Immature natural killer cell (primary cell): ENCODE measurements at regions not wholly inside any gene's neighbourhood (a gene's known extent, or its start where the extent isn't known, plus 50 kb on each side); places are given as distances from the start of the nearest gene placed in this dataset.
A peak's percentile ranks its signal among the peaks of the same experiment; 100 is the strongest.

Experiments used
- DNase-seq, 3 donors: peaks; one replicate each; pipeline ENCODE4 v3.0.0; 2022; ENCODE audit warnings: mixed read lengths in 1 of 3
- H3K27ac Mint-ChIP-seq, 6 donors: one replicate each; pipeline ENCODE4 v1.8.0; 2020; ENCODE audit warnings: mixed read lengths in 6 of 6, mild to moderate bottlenecking in 5 of 6, inconsistent platforms in 4 of 6, moderate library complexity in 3 of 6
- H3K27me3 Mint-ChIP-seq, 3 donors: one replicate each; pipeline ENCODE4 v1.8.0; 2020 to 2021; ENCODE audit warnings: low read depth in 3 of 3, mild to moderate bottlenecking in 3 of 3, mixed read lengths in 3 of 3, moderate library complexity in 3 of 3, inconsistent platforms in 1 of 3
- H3K36me3 Mint-ChIP-seq, 3 donors: one replicate each; pipeline ENCODE4 v1.8.0; 2020; ENCODE audit warnings: mixed read lengths in 3 of 3, inconsistent platforms in 2 of 3, mild to moderate bottlenecking in 2 of 3
- H3K4me1 Mint-ChIP-seq, 2 donors: one replicate each; pipeline ENCODE4 v1.8.0; 2020; ENCODE audit warnings: inconsistent platforms in 2 of 2, mild to moderate bottlenecking in 2 of 2, mixed read lengths in 2 of 2, moderate library complexity in 1 of 2
- H3K4me3 Mint-ChIP-seq, 5 donors: one replicate each; pipeline ENCODE4 v1.8.0; 2020; ENCODE audit warnings: mild to moderate bottlenecking in 5 of 5, mixed read lengths in 5 of 5, inconsistent platforms in 3 of 5, moderate library complexity in 3 of 5
- H3K9me3 Mint-ChIP-seq, 6 donors: one replicate each; pipeline ENCODE4 v1.8.0; 2020; ENCODE audit warnings: mild to moderate bottlenecking in 6 of 6, mixed read lengths in 6 of 6, inconsistent platforms in 4 of 6, moderate library complexity in 3 of 6

GRCh38 chr17:36723459-36724025 lies 122.2 kb downstream of the MRM1 start:
- Mint-ChIP-seq H3K27ac (peak overlapping the region; percentile 83 to 97 (median 92)), H3K4me3 (peak overlapping the region in 4 of 5 donors; percentile 44 to 81 (median 78)), H3K9me3 (no peaks in the 10 kb centered on the region), H3K27me3 (peaks cover 4 to 12% (median 5%) of the 10 kb centered on the region in 3 donors), H3K4me1 (peaks cover 95 to 96% of the 10 kb centered on the region in 2 donors), H3K36me3 (peaks cover 0 to 4% (median 3%) of the 10 kb centered on the region in 3 donors)
- DNase-seq = no peak

GRCh38 chr17:36726199-36726598 lies 124.8 kb downstream of the MRM1 start:
- Mint-ChIP-seq H3K4me3 (peak overlapping the region; percentile 58 to 80 (median 67)), H3K4me1 (peaks cover 74 to 76% of the 10 kb centered on the region in 2 donors), H3K27ac (peak overlapping the region; percentile 84 to 96 (median 94)), H3K36me3 (no peaks in the 10 kb centered on the region), H3K9me3 (no peaks in the 10 kb centered on the region), H3K27me3 (peaks cover 2 to 14% (median 8%) of the 10 kb centered on the region in 3 donors)
- DNase-seq = peak; percentile 45 to 59 (median 46)

GRCh38 chr17:36727052-36727451 lies 125.7 kb downstream of the MRM1 start:
- H3K4me3 Mint-ChIP-seq = peak overlapping the region in 4 of 5 donors; percentile 9 to 69 (median 28)
- peaks cover 2 to 10% (median 9%) of the 10 kb centered on the region in 3 donors for H3K27me3 Mint-ChIP-seq
- H3K36me3 Mint-ChIP-seq = no peaks in the 10 kb centered on the region
- peak overlapping the region in 5 of 6 donors; percentile 35 to 95 (median 84) for H3K27ac Mint-ChIP-seq
- H3K9me3 Mint-ChIP-seq = no peaks in the 10 kb centered on the region
- DNase-seq = no peak
- H3K4me1 Mint-ChIP-seq = peaks cover 66 to 68% of the 10 kb centered on the region in 2 donors

- H3K4me1 Mint-ChIP-seq = peaks cover 62 to 63% of the 10 kb centered on the region in 2 donors
- H3K27me3 Mint-ChIP-seq = peaks cover 2 to 9% (median 6%) of the 10 kb centered on the region in 3 donors
- H3K27ac Mint-ChIP-seq = peak overlapping the region in 5 of 6 donors; percentile 60 to 90 (median 79)
- peak overlapping the region in 4 of 5 donors; percentile 28 to 69 (median 56) for H3K4me3 Mint-ChIP-seq
- DNase-seq = no peak
- no peaks in the 10 kb centered on the region for H3K9me3 Mint-ChIP-seq
- peaks cover 0 to 4% (median 0%) of the 10 kb centered on the region in 3 donors for H3K36me3 Mint-ChIP-seq
Measured at GRCh38 chr17:36727577-36727976, 126.2 kb downstream of the MRM1 start.

- peak overlapping the region; percentile 28 to 73 (median 67) for H3K4me3 Mint-ChIP-seq
- peaks cover 2 to 11% (median 6%) of the 10 kb centered on the region in 3 donors for H3K27me3 Mint-ChIP-seq
- H3K27ac Mint-ChIP-seq = peak overlapping the region in 5 of 6 donors; percentile 23 to 85 (median 62)
- H3K36me3 Mint-ChIP-seq = peaks cover 0 to 4% (median 0%) of the 10 kb centered on the region in 3 donors
- no peak for DNase-seq
- no peaks in the 10 kb centered on the region for H3K9me3 Mint-ChIP-seq
- H3K4me1 Mint-ChIP-seq = peaks cover 55% of the 10 kb centered on the region in 2 donors
Measured at GRCh38 chr17:36728030-36728991, 126.9 kb downstream of the MRM1 start.

- H3K27me3 Mint-ChIP-seq = peaks cover 2 to 13% (median 6%) of the 10 kb centered on the region in 3 donors
- no peak overlapping the region for H3K4me3 Mint-ChIP-seq
- peak overlapping the region in 1 of 6 donors; percentile 24 for H3K27ac Mint-ChIP-seq
- no peak for DNase-seq
- H3K4me1 Mint-ChIP-seq = peaks cover 36 to 37% of the 10 kb centered on the region in 2 donors
- no peaks in the 10 kb centered on the region for H3K9me3 Mint-ChIP-seq
- peaks cover 0 to 4% (median 4%) of the 10 kb centered on the region in 3 donors for H3K36me3 Mint-ChIP-seq
Measured at GRCh38 chr17:36730095-36730808, 128.9 kb downstream of the MRM1 start.

GRCh38 chr17:36730857-36731490 lies 129.6 kb downstream of the MRM1 start:
- no peak for DNase-seq
- Mint-ChIP-seq H3K36me3 (peaks cover 0 to 4% (median 4%) of the 10 kb centered on the region in 3 donors), H3K27ac (peak overlapping the region in 1 of 6 donors; percentile 35), H3K27me3 (peaks cover 2 to 13% (median 6%) of the 10 kb centered on the region in 3 donors), H3K4me3 (no peak overlapping the region), H3K4me1 (peaks cover 29 to 30% of the 10 kb centered on the region in 2 donors), H3K9me3 (no peaks in the 10 kb centered on the region)

GRCh38 chr17:36731811-36732210 lies 130.4 kb downstream of the MRM1 start:
- no peaks in the 10 kb centered on the region for H3K9me3 Mint-ChIP-seq
- H3K4me3 Mint-ChIP-seq = no peak overlapping the region
- DNase-seq = no peak
- peaks cover 20 to 22% of the 10 kb centered on the region in 2 donors for H3K4me1 Mint-ChIP-seq
- peaks cover 2 to 13% (median 6%) of the 10 kb centered on the region in 3 donors for H3K27me3 Mint-ChIP-seq
- H3K36me3 Mint-ChIP-seq = peaks cover 0 to 4% (median 4%) of the 10 kb centered on the region in 3 donors
- H3K27ac Mint-ChIP-seq = no peak overlapping the region

GRCh38 chr17:36732351-36732750 lies 131.0 kb downstream of the MRM1 start:
- Mint-ChIP-seq H3K36me3 (peaks cover 0 to 4% (median 4%) of the 10 kb centered on the region in 3 donors), H3K27ac (peak overlapping the region in 1 of 6 donors; percentile 19), H3K4me3 (no peak overlapping the region), H3K27me3 (peaks cover 2 to 12% (median 7%) of the 10 kb centered on the region in 3 donors), H3K9me3 (no peaks in the 10 kb centered on the region), H3K4me1 (peaks cover 15 to 17% of the 10 kb centered on the region in 2 donors)
- no peak for DNase-seq

- H3K4me3 Mint-ChIP-seq = no peak overlapping the region
- H3K27me3 Mint-ChIP-seq = peaks cover 0 to 7% (median 1%) of the 10 kb centered on the region in 3 donors
- no peak for DNase-seq
- H3K27ac Mint-ChIP-seq = peak overlapping the region in 1 of 6 donors; percentile 8
- no peaks in the 10 kb centered on the region for H3K9me3 Mint-ChIP-seq
- H3K36me3 Mint-ChIP-seq = peaks cover 0 to 4% (median 4%) of the 10 kb centered on the region in 3 donors
- H3K4me1 Mint-ChIP-seq = no peaks in the 10 kb centered on the region
Measured at GRCh38 chr17:36736201-36737156, 135.1 kb downstream of the MRM1 start.

- Mint-ChIP-seq H3K36me3 (peaks cover 0 to 4% (median 4%) of the 10 kb centered on the region in 3 donors), H3K4me3 (no peak overlapping the region), H3K27ac (no peak overlapping the region), H3K4me1 (peaks cover 0 to 2% of the 10 kb centered on the region in 2 donors), H3K9me3 (peaks cover 0 to 2% (median 0%) of the 10 kb centered on the region in 6 donors), H3K27me3 (peaks cover 0 to 2% (median 1%) of the 10 kb centered on the region in 3 donors)
- DNase-seq = no peak
Measured at GRCh38 chr17:36739208-36739607, 137.8 kb downstream of the MRM1 start.

- H3K9me3 Mint-ChIP-seq = peaks cover 0 to 2% (median 0%) of the 10 kb centered on the region in 6 donors
- H3K27me3 Mint-ChIP-seq = peaks cover 0 to 1% (median 0%) of the 10 kb centered on the region in 3 donors
- DNase-seq = no peak
- H3K36me3 Mint-ChIP-seq = peaks cover 0 to 4% (median 0%) of the 10 kb centered on the region in 3 donors
- no peak overlapping the region for H3K4me3 Mint-ChIP-seq
- peaks cover 0 to 2% of the 10 kb centered on the region in 2 donors for H3K4me1 Mint-ChIP-seq
- no peak overlapping the region for H3K27ac Mint-ChIP-seq
Measured at GRCh38 chr17:36740157-36740556, 138.8 kb downstream of the MRM1 start.
